Epithelial cell of esophagus (primary cell): ENCODE measurements at regions not wholly inside any gene's neighbourhood (a gene's known extent, or its start where the extent isn't known, plus 50 kb on each side); places are given as distances from the start of the nearest gene placed in this dataset.
"Not testable (repeated sequence)": the region's sequence is repeated elsewhere in the genome, so short reads cannot be mapped to it uniquely, and the experiment has no call there.

Experiments
- DNase-seq: peaks from one replicate; pipeline ENCODE4 v3.0.0; 2010; ENCODE audit warnings: low read depth
- H3K4me3 ChIP-seq: 2 replicates; pipeline ENCODE4 v1.5.1; 2011; ENCODE audit warnings: mild to moderate bottlenecking, low read length, control low read depth
- CTCF ChIP-seq: IDR thresholded peaks from 2 replicates; pipeline ENCODE4 v1.5.1; 2011; ENCODE audit warnings: low read depth, mild to moderate bottlenecking, low read length, control low read depth, inconsistent platforms; ENCODE audit not compliant: insufficient read depth; ENCODE audit errors: missing control alignments

DNA sequence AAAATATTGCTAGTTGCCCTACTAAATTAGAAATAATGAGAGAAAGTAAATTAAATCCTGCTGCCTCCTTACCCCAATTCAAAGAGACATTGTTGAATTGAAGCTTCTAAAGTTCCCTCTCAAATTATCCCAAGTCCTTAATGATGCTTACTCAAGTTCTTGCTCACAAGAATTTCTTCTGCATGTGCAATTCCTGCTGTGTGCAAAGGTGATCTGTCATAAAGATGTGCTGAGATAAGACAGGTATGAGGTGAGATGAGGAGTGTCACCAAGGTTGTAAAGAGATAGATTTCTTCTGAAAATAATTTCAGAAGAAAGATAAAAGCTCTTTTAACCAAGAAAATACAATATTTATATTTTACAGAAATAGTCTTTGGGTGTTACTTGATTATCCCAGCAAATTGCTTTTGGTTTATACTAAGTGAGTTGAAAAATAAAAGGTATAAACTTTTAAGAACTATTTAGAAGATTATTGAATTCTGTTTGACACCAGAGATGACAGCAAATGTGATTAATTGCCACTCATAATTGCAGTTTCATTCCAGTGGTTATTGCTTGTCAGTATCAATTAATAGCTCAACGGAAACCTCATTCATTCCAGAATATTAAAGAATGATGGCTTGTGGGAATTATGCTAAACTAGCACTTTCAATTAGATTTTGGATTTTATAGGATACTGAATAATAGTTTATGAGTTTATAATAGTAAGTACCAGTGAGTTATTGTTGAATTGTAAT lies 674.3 kb downstream of the STK39 start:
- DNase-seq = no peak
- H3K4me3 ChIP-seq = no peak overlapping the region
- TF ChIP-seq CTCF = no peak

- TF ChIP-seq CTCF = no peak
- no peak overlapping the region for H3K4me3 ChIP-seq
- DNase-seq = no peak
Observed at GRCh38 chr2:167570370-167570769, 677.0 kb downstream of the STK39 start.

DNA sequence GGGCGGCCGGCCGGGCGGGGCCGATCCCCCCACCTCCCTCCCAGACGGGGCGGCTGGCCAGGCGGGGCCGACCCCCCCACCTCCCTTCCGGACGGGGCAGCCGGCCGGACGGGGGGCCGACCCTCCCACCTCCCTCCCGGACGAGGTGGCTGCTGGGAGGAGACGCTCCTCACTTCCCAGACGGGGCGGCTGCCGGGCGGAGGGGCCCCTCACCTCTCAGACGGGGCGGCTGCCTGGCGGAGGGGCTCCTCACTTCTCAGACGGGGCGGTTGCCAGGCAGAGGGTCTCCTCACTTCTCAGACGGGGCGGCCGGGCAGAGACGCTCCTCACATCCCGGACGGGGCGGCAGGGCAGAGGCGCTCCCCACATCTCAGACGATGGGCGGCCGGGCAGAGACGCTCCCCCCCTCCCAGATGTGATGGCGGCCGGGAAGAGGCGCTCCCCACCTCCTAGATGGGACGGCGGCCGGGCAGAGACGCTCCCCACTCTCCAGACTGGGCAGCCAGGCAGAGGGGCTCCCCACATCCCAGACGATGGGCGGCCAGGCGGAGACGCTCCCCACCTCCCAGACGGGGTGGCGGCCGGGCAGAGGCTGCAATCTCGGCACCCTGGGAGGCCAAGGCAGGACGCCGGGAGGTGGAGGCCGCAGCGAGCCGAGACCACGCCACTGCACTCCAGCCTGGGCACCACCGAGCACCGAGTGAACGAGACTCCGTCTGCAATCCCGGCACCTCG lies 675.8 kb downstream of the XIRP2 start:
- not testable (repeated sequence) for DNase-seq, H3K4me3 ChIP-seq

- H3K4me3 ChIP-seq, DNase-seq: not testable (repeated sequence)
Observed at GRCh38 chr2:167558272-167558991, 670.2 kb downstream of the XIRP2 start.

DNA sequence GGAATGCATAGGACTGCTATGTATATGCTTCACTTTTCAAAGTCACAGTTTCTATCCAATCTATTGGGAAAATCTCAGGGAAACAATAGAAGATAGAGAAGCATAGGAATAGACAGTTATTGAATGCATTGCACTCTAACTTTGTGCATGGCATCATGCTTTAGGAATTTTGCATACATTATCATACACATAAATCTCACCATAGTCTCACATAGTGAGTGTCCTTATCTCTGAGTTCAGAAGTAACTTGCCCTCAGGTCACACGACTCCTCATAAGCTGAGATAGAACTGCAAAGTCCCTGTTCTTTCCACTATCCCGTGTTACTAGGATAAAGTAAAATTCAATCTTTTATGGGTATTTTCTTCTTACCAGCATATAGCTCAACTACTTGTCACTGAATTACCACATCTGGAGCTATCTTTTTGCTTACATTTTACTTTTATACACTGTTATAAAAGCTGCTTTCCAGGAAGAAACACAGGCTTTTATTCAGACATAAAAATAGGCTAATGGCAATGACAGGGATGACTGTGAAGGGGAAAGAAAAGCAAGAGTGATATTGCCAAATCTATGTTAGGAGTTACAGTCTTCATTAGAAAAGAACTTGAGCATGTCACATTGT lies 666.9 kb downstream of the XIRP2 start:
- H3K4me3 ChIP-seq = no peak overlapping the region
- no peak for DNase-seq
- no peak for TF ChIP-seq CTCF

DNA sequence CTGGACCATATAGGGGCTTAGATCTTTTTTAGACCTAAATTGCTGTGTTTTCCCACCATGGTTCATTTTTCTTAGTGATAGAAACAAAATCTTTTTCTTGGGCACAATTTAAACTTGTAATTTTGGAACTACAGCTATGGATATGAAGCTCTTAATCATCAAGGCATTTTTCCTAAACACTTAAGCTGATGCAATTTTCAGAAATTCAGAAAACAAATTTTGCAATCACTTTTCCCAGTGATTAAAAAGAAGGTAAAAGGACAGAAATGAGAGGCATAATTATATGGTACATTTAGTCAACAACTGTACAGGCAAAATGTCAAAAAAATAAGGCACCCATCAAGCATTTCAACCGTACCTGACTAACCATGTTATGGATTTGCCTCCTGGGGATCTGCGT lies 665.4 kb downstream of the XIRP2 start:
- TF ChIP-seq CTCF = no peak
- DNase-seq = no peak
- H3K4me3 ChIP-seq = no peak overlapping the region

GRCh38 chr2:167551416-167551815 lies 663.1 kb downstream of the XIRP2 start:
- DNase-seq = no peak
- TF ChIP-seq CTCF = no peak
- H3K4me3 ChIP-seq = no peak overlapping the region
